T-cell (primary cell): ENCODE measurements at regions not wholly inside any gene's neighbourhood (a gene's known extent, or its start where the extent isn't known, plus 50 kb on each side); places are given as distances from the start of the nearest gene placed in this dataset.

Source experiments
- ATAC-seq, 4 experiments: fragments of 200-7000 bp in 3 of 4; fragments of 150-1000 bp in 1 of 4; cut with Tn5 transposase; replicated peaks in 1 of 4; 1 replicate in 3 of 4; 2 replicates in 1 of 4; pipeline ENCODE4 v1.10.0; 2021; ENCODE audit warnings: moderate library complexity in 3 of 4, mild to moderate bottlenecking in 2 of 4, moderate number of reproducible peaks in 1 of 4
- CTCF ChIA-PET, 2 donors: fragments of 300-600 bp; sonication (Branson Sonifier 250); formaldehyde crosslinking; loops; one replicate each; lab custom pipeline; 2022; ENCODE audit warnings: antibody characterized with exemption in 2 of 2; lab: Charles Lee
- POLR2A ChIA-PET, 2 donors: fragments of 300-600 bp; sonication (Branson Sonifier 250); formaldehyde crosslinking; loops; one replicate each; lab custom pipeline; 2022; ENCODE audit warnings: antibody characterized with exemption in 2 of 2; lab: Charles Lee
- DNase-seq, 35 experiments: peaks; one replicate each; pipeline versions ENCODE4 v3.0.0 to v3.0.0-alpha.2; 2013 to 2023
- H3K27ac ChIP-seq: one replicate; pipeline ENCODE4 v1.5.1; 2013; ENCODE audit warnings: low read length
- H3K27me3 ChIP-seq, 2 experiments: replicated peaks in 1 of 2; 1 replicate in 1 of 2; 2 replicates in 1 of 2; pipeline versions ENCODE4 v1.6.1 to v1.7.0; 2013; ENCODE audit warnings: low read length in 1 of 2, mixed read lengths in 1 of 2; ENCODE audit not compliant: control insufficient read depth in 2 of 2, insufficient read depth in 2 of 2; ENCODE audit errors: extremely low read depth in 1 of 2
- H3K36me3 ChIP-seq, 2 donors: 1 replicate in 1 of 2; 2 replicates in 1 of 2; pipeline versions ENCODE4 v1.6.1 to v1.7.0; 2013; ENCODE audit warnings: low read length in 1 of 2; ENCODE audit not compliant: control insufficient read depth in 2 of 2, insufficient read depth in 1 of 2; ENCODE audit errors: extremely low read depth in 1 of 2
- H3K4me1 ChIP-seq, 2 experiments: 1 replicate in 1 of 2; 2 replicates in 1 of 2; pipeline versions ENCODE4 v1.6.1 to v1.7.0; 2013; ENCODE audit warnings: low read length in 2 of 2, mixed read lengths in 1 of 2; ENCODE audit not compliant: insufficient read depth in 2 of 2, control insufficient read depth in 1 of 2; ENCODE audit errors: extremely low read depth in 1 of 2
- H3K4me3 ChIP-seq, 2 donors: 1 replicate in 1 of 2; 2 replicates in 1 of 2; pipeline versions ENCODE4 v1.5.1 to v1.7.0; 2013; ENCODE audit warnings: mild to moderate bottlenecking in 2 of 2, low read length in 1 of 2, moderate library complexity in 1 of 2; ENCODE audit not compliant: control insufficient read depth in 1 of 2; ENCODE audit errors: extremely low read depth in 1 of 2
- H3K9me3 ChIP-seq: 2 replicates; pipeline ENCODE4 v1.7.0; 2013
- H3K27ac Mint-ChIP-seq, 2 donors: one replicate each; pipeline ENCODE4 v1.8.0; 2020 to 2021; ENCODE audit warnings: mild to moderate bottlenecking in 2 of 2, mixed read lengths in 2 of 2
- H3K27me3 Mint-ChIP-seq, 2 donors: one replicate each; pipeline ENCODE4 v1.8.0; 2021 to 2022; ENCODE audit warnings: mixed read lengths in 2 of 2
- H3K36me3 Mint-ChIP-seq: one replicate; pipeline ENCODE4 v1.8.0; 2021; ENCODE audit warnings: mixed read lengths
- H3K4me1 Mint-ChIP-seq, 3 donors: one replicate each; pipeline ENCODE4 v1.8.0; 2020 to 2022; ENCODE audit warnings: mixed read lengths in 3 of 3, mild to moderate bottlenecking in 1 of 3
- H3K4me3 Mint-ChIP-seq, 3 donors: one replicate each; pipeline ENCODE4 v1.8.0; 2020 to 2022; ENCODE audit warnings: mild to moderate bottlenecking in 3 of 3, mixed read lengths in 3 of 3, moderate library complexity in 3 of 3
- H3K9me3 Mint-ChIP-seq, 3 donors: one replicate each; pipeline ENCODE4 v1.8.0; 2020 to 2022; ENCODE audit warnings: mixed read lengths in 3 of 3
- WGBS: methylation state at CpG from one replicate; pipeline ENCODE4 v1.1.5; 2013; ENCODE audit warnings: missing lambda C conversion rate; ENCODE audit not compliant: insufficient coverage; 5-methylcytosine and 5-hydroxymethylcytosine counted together

DNA sequence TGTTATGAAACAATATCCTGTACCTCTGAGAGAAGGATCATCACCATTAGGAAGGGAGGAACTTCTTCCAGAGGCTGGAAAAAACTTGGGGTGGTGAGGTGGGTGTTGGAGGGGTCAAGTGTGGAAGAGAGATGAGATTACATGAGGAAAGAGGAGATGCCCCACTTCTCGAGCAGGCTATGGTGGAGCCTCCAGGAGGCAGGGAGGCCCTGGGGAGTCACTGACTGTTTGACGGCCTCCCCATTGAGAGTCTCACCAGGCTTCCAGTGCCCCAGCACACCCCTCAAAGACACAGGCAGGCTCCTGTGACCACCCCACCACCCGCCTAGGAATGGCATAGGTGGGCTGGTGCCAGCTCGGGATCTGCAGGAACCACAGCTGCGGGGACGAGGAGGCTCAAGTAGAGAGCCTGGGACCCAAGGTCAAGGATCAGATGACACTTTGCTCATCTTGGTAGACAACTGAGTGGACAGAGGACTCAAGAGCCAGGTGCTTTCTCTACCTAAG, 185.3 kb upstream of the GDF10 start:
- POLR2A ChIA-PET: no interaction called here
- no peaks in the 10 kb centered on the region for H3K27me3 Mint-ChIP-seq
- H3K9me3 Mint-ChIP-seq: no peaks in the 10 kb centered on the region
- CTCF ChIA-PET: no interaction called here
- H3K4me3 Mint-ChIP-seq: no peak overlapping the region
- H3K36me3 Mint-ChIP-seq: no peaks in the 10 kb centered on the region
- whole genome bisulfite sequencing: no CpG with 5 or more reads among the region's 6 CpGs
- H3K9me3 ChIP-seq: no peaks in the 10 kb centered on the region
- no peaks in the 10 kb centered on the region for H3K36me3 ChIP-seq
- H3K27ac Mint-ChIP-seq: no peak overlapping the region
- DNase-seq: no peak
- no peak overlapping the region for H3K4me3 ChIP-seq
- peaks cover 0 to 2% of the 10 kb centered on the region in 2 experiments for H3K27me3 ChIP-seq
- no peaks in the 10 kb centered on the region for H3K4me1 ChIP-seq
- ATAC-seq: no peak
- no peak overlapping the region for H3K27ac ChIP-seq
- peaks cover 5 to 7% (median 6%) of the 10 kb centered on the region in 3 donors for H3K4me1 Mint-ChIP-seq

DNA sequence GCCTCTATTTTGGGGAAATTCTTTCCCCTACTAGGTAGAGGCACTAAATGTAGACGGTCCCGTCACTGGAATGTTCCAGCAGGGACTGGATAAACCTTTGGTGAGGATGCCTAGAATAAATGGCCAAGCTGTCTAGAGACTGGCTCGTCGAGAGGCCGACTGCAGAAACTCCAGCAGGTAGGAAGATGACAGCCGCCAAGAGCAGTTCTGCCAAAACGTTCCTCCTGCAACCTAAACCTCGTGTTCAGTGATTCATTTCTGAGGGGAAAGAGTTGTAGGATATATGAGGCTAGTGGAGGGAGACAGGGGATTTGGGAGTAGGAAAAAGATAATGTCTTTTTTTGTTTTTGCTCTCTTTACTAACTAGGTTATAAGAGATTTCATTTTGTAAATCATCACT, 184.7 kb upstream of the GDF10 start:
- no peak for DNase-seq
- ATAC-seq: no peak
- no peak overlapping the region for H3K4me3 ChIP-seq
- WGBS: 89% methylated on average over 6 of the region's 8 CpGs
- POLR2A ChIA-PET: no interaction called here
- peaks cover 0 to 2% of the 10 kb centered on the region in 2 experiments for H3K27me3 ChIP-seq
- H3K27me3 Mint-ChIP-seq: no peaks in the 10 kb centered on the region
- H3K27ac Mint-ChIP-seq: no peak overlapping the region
- no peaks in the 10 kb centered on the region for H3K9me3 ChIP-seq
- no peak overlapping the region for H3K4me3 Mint-ChIP-seq
- CTCF ChIA-PET: no interaction called here
- no peaks in the 10 kb centered on the region for H3K36me3 ChIP-seq
- H3K9me3 Mint-ChIP-seq: no peaks in the 10 kb centered on the region
- H3K4me1 ChIP-seq: no peaks in the 10 kb centered on the region
- no peaks in the 10 kb centered on the region for H3K36me3 Mint-ChIP-seq
- H3K27ac ChIP-seq: no peak overlapping the region
- peaks cover 5 to 7% (median 6%) of the 10 kb centered on the region in 3 donors for H3K4me1 Mint-ChIP-seq

DNA sequence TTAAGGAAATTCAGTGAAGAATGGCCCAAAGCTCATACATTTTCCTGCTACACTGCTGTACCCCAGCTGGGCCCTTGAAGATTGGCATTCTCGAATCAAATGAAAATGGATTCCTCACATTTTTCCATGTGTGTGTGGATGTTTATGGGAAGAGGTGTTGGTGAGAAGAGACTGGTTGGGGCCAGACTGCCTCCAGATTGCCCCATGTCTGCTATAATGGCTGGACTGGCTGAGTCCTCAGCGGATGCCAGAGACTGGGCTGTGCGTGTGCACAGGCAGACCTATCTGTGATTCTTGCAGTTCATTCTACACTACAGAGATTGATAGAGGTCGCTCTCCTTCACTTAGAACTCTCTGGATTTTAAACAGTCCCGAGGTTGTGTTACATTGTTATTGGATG, 183.6 kb upstream of the GDF10 start:
- no peak overlapping the region for H3K4me3 Mint-ChIP-seq
- H3K27me3 Mint-ChIP-seq: peaks cover 0 to 2% of the 10 kb centered on the region in 2 donors
- H3K36me3 Mint-ChIP-seq: no peaks in the 10 kb centered on the region
- peaks cover 0 to 7% of the 10 kb centered on the region in 2 experiments for H3K27me3 ChIP-seq
- H3K4me1 ChIP-seq: no peaks in the 10 kb centered on the region
- peaks cover under 1 to 1% (median under 1%) of the 10 kb centered on the region in 3 donors for H3K4me1 Mint-ChIP-seq
- H3K9me3 ChIP-seq: no peaks in the 10 kb centered on the region
- no peaks in the 10 kb centered on the region for H3K9me3 Mint-ChIP-seq
- POLR2A ChIA-PET: no interaction called here
- no peak for ATAC-seq
- no peak overlapping the region for H3K27ac ChIP-seq
- WGBS: no CpG with 5 or more reads among the region's 5 CpGs
- H3K4me3 ChIP-seq: no peak overlapping the region
- H3K27ac Mint-ChIP-seq: no peak overlapping the region
- no peak for DNase-seq
- H3K36me3 ChIP-seq: no peaks in the 10 kb centered on the region
- CTCF ChIA-PET: no interaction called here

DNA sequence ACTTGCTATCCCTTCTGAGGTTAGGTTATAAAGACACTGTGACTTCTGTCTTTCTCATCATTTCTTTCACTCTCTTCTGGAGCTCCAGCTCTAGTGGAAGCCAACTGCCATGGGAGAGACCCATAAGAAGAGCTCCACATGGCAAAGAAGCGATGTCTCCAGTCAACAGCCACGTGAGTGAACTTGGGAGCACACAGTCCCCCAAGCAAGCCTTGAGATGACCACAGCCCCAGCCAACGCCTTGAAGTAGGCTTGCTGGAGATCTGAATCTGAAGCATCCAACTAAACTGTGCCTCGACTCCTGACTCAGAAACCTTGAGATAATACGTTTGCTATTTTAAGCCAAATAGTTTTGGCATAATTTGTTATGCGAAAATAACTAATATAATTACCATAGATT, 181.7 kb upstream of the GDF10 start:
- no peaks in the 10 kb centered on the region for H3K4me1 ChIP-seq
- Mint-ChIP-seq H3K27ac (no peak overlapping the region), H3K4me3 (no peak overlapping the region), H3K9me3 (no peaks in the 10 kb centered on the region), H3K27me3 (peaks cover 0 to 3% of the 10 kb centered on the region in 2 donors), H3K4me1 (no peaks in the 10 kb centered on the region), H3K36me3 (no peaks in the 10 kb centered on the region)
- H3K9me3 ChIP-seq: no peaks in the 10 kb centered on the region
- DNase-seq: no peak
- ChIA-PET POLR2A (no interaction called here), CTCF (no interaction called here)
- no peak overlapping the region for H3K4me3 ChIP-seq
- no peak overlapping the region for H3K27ac ChIP-seq
- peaks cover 0 to 7% of the 10 kb centered on the region in 2 experiments for H3K27me3 ChIP-seq
- ATAC-seq: no peak
- H3K36me3 ChIP-seq: no peaks in the 10 kb centered on the region
- WGBS: 80% methylated on average over 3 of the region's 6 CpGs

DNA sequence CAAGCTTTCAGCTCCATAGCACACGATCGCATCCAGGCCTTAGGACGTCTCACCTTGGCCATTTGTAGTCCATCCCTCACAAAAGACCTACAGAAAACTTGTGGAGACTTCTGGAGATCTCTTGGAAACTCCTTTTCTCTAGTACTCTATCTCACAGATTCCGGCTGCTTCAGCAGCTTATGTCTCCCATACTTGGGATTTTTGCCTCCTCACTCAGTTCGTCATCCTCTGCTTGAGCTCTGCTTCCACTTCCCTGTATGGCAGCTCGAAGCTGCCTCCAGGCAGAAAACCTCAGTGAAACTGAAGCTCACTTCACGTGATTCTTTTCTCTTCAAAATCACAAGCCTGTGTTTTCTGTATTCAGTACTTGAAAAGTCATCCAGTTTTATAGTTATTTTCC, 178.7 kb upstream of the GDF10 start:
- peaks cover 0 to 3% of the 10 kb centered on the region in 2 donors for H3K27me3 Mint-ChIP-seq
- no peaks in the 10 kb centered on the region for H3K36me3 Mint-ChIP-seq
- no peaks in the 10 kb centered on the region for H3K9me3 ChIP-seq
- ChIA-PET POLR2A (no interaction called here), CTCF (no interaction called here)
- no peaks in the 10 kb centered on the region for H3K4me1 ChIP-seq
- ATAC-seq: no peak
- H3K9me3 Mint-ChIP-seq: no peaks in the 10 kb centered on the region
- 87% methylated on average over 6 of the region's 7 CpGs for WGBS
- no peak overlapping the region for H3K27ac ChIP-seq
- H3K4me1 Mint-ChIP-seq: no peaks in the 10 kb centered on the region
- H3K4me3 ChIP-seq: no peak overlapping the region
- no peak overlapping the region for H3K4me3 Mint-ChIP-seq
- no peaks in the 10 kb centered on the region for H3K36me3 ChIP-seq
- DNase-seq: no peak
- H3K27me3 ChIP-seq: peaks cover 0 to 10% of the 10 kb centered on the region in 2 experiments
- peak overlapping the region in 1 of 2 donors; percentile 16 for H3K27ac Mint-ChIP-seq

DNA sequence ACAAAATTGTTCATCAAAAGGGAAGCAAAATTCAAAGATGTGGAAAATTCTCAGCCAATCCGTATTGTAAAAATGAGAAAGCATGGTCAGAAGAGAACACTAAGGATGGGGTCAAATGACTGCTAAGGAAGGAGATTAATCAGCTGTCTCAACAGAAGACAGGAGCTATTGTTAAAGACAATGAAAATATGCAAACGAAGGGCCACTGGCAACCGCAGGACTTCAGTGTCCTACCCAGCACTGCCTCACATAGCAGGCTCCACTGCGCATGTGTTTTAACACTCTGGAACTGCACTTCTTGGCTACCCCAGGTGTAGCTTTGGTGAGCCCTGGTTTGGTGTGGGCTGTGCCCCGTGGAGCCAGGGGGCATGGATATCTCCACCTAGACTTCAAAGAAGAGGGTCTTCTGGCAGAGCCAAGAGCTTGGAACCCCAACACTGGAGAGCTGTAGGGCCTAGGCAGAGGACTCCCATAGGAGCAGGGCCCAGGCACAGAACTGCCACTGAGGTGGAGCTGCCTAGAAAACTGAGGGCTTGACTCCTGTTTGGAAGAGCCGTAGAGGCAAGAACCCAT, 176.2 kb upstream of the GDF10 start:
- POLR2A ChIA-PET: no interaction called here

More for the DNA sequence above, 176.2 kb upstream of the GDF10 start:
- 96% methylated on average over 5 of the region's 6 CpGs for WGBS
- CTCF ChIA-PET: no interaction called here
- H3K9me3 Mint-ChIP-seq: no peaks in the 10 kb centered on the region
- Histone ChIP-seq H3K27me3 (peaks cover 0 to 13% of the 10 kb centered on the region in 2 experiments), H3K36me3 (no peaks in the 10 kb centered on the region), H3K27ac (no peak overlapping the region), H3K9me3 (no peaks in the 10 kb centered on the region), H3K4me3 (no peak overlapping the region), H3K4me1 (no peaks in the 10 kb centered on the region)
- ATAC-seq (no peak), DNase-seq (no peak)
- no peaks in the 10 kb centered on the region for H3K4me1 Mint-ChIP-seq
- no peaks in the 10 kb centered on the region for H3K36me3 Mint-ChIP-seq
- peaks cover 0 to 3% of the 10 kb centered on the region in 2 donors for H3K27me3 Mint-ChIP-seq
- no peak overlapping the region for H3K27ac Mint-ChIP-seq
- H3K4me3 Mint-ChIP-seq: no peak overlapping the region
